ENCODE measurements at regions not wholly inside any gene's neighbourhood (a gene's known extent, or its start where the extent isn't known, plus 50 kb on each side); places are given as distances from the start of the nearest gene placed in this dataset.

- Histone ChIP-seq H3K27ac (no peak overlapping the region), H3K36me3 (no peaks in the 10 kb centered on the region)
- TF ChIP-seq CTCF (IDR thresholded peaks at IDR 0.05), result no peak
Observed at GRCh38 chr13:22749626-22750025, 431.2 kb upstream of the SGCG start.

GRCh38 chr13:22757530-22758120 lies 423.2 kb upstream of the SGCG start:
- H3K4me3 ChIP-seq (ENCODE audit: low read depth in 1 of 2, low read length in 1 of 2), result no peak overlapping the region
- no peaks in the 10 kb centered on the region for H3K36me3 ChIP-seq
- no peak overlapping the region for H3K27ac ChIP-seq
- H3K4me1 ChIP-seq (ENCODE audit: control insufficient read depth in 1 of 2, insufficient read depth in 1 of 2, low read depth in 1 of 2, low read length in 1 of 2), result no peaks in the 10 kb centered on the region
- no peaks in the 10 kb centered on the region for H3K27me3 ChIP-seq
- TF ChIP-seq CTCF (IDR thresholded peaks at IDR 0.05), result no peak
- H3K9me3 ChIP-seq, result no peaks in the 10 kb centered on the region

More at GRCh38 chr13:22749626-22750025, 431.2 kb upstream of the SGCG start:
- no peaks in the 10 kb centered on the region for H3K27me3 ChIP-seq
- H3K9me3 ChIP-seq, result no peaks in the 10 kb centered on the region
- H3K4me3 ChIP-seq (ENCODE audit: low read depth in 1 of 2, low read length in 1 of 2), result no peak overlapping the region
- H3K4me1 ChIP-seq (ENCODE audit: control insufficient read depth in 1 of 2, insufficient read depth in 1 of 2, low read depth in 1 of 2, low read length in 1 of 2), result no peaks in the 10 kb centered on the region

- Histone ChIP-seq H3K36me3 (no peaks in the 10 kb centered on the region), H3K27ac (no peak overlapping the region), H3K4me3 (ENCODE audit: low read depth in 1 of 2, low read length in 1 of 2) (no peak overlapping the region), H3K4me1 (ENCODE audit: control insufficient read depth in 1 of 2, insufficient read depth in 1 of 2, low read depth in 1 of 2, low read length in 1 of 2) (no peaks in the 10 kb centered on the region), H3K27me3 (no peaks in the 10 kb centered on the region), H3K9me3 (no peaks in the 10 kb centered on the region)
- TF ChIP-seq CTCF (IDR thresholded peaks at IDR 0.05), result no peak
Observed at GRCh38 chr13:22758245-22758644, 422.5 kb upstream of the SGCG start.

- TF ChIP-seq CTCF (IDR thresholded peaks at IDR 0.05), result no peak
- Histone ChIP-seq H3K4me1 (ENCODE audit: control insufficient read depth in 1 of 2, insufficient read depth in 1 of 2, low read depth in 1 of 2, low read length in 1 of 2) (no peaks in the 10 kb centered on the region), H3K27me3 (no peaks in the 10 kb centered on the region), H3K36me3 (no peaks in the 10 kb centered on the region), H3K9me3 (no peaks in the 10 kb centered on the region), H3K27ac (no peak overlapping the region), H3K4me3 (ENCODE audit: low read depth in 1 of 2, low read length in 1 of 2) (no peak overlapping the region)
Observed at GRCh38 chr13:22761709-22762108, 419.1 kb upstream of the SGCG start.

GRCh38 chr13:22765547-22765946 lies 415.2 kb upstream of the SGCG start:
- no peak overlapping the region for H3K27ac ChIP-seq
- H3K9me3 ChIP-seq, result no peaks in the 10 kb centered on the region
- no peaks in the 10 kb centered on the region for H3K36me3 ChIP-seq
- TF ChIP-seq CTCF (IDR thresholded peaks at IDR 0.05), result no peak
- no peaks in the 10 kb centered on the region for H3K4me1 ChIP-seq (ENCODE audit: control insufficient read depth in 1 of 2, insufficient read depth in 1 of 2, low read depth in 1 of 2, low read length in 1 of 2)
- H3K27me3 ChIP-seq, result no peaks in the 10 kb centered on the region
- H3K4me3 ChIP-seq (ENCODE audit: low read depth in 1 of 2, low read length in 1 of 2), result no peak overlapping the region

GRCh38 chr13:22770891-22771290 lies 409.9 kb upstream of the SGCG start:
- H3K36me3 ChIP-seq, result no peaks in the 10 kb centered on the region
- no peak overlapping the region for H3K27ac ChIP-seq
- H3K4me1 ChIP-seq (ENCODE audit: control insufficient read depth in 1 of 2, insufficient read depth in 1 of 2, low read depth in 1 of 2, low read length in 1 of 2), result no peaks in the 10 kb centered on the region
- no peaks in the 10 kb centered on the region for H3K27me3 ChIP-seq
- TF ChIP-seq CTCF (IDR thresholded peaks at IDR 0.05), result no peak
- no peak overlapping the region for H3K4me3 ChIP-seq (ENCODE audit: low read depth in 1 of 2, low read length in 1 of 2)
- H3K9me3 ChIP-seq, result no peaks in the 10 kb centered on the region
